ENCODE measurements at regions not wholly inside any gene's neighbourhood (a gene's known extent, or its start where the extent isn't known, plus 50 kb on each side); places are given as distances from the start of the nearest gene placed in this dataset.
"Not testable (repeated sequence)": the region's sequence is repeated elsewhere in the genome, so short reads cannot be mapped to it uniquely, and the experiment has no call there.

DNA sequence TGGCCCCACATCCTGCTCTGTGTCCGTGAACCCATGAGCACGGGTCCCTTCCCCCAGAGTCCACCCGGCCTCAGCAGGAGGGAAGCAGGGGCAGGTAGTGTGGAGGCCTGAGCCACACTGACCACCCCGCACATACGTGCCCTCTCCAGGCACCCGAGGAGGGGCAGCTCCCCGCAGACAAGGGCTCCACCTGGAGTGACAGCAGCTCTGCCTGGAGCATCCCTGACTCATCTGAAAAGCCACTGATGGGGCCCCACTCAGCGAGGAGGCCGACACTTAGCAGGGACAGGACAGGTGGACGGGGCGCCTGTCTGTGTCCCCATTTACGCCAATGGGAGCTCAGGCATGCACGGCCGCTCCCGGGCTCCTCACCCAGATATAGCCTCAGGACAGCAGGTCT, 237.6 kb upstream of the SFSWAP start:
- ChIA-PET POLR2A (no interaction called here), CTCF (interaction anchor here (1.1 kb wide), 1 partner anchor 22 kb away, joined by 3 read pairs; no protein-coding TSS in a partner anchor)
- DNase-seq (ENCODE audit: extremely low spot score): no peak
- TF ChIP-seq CTCF (IDR thresholded peaks at IDR 0.05; ENCODE audit: control extremely low read depth, extremely low read depth, low read depth, missing control alignments): no peak

DNA sequence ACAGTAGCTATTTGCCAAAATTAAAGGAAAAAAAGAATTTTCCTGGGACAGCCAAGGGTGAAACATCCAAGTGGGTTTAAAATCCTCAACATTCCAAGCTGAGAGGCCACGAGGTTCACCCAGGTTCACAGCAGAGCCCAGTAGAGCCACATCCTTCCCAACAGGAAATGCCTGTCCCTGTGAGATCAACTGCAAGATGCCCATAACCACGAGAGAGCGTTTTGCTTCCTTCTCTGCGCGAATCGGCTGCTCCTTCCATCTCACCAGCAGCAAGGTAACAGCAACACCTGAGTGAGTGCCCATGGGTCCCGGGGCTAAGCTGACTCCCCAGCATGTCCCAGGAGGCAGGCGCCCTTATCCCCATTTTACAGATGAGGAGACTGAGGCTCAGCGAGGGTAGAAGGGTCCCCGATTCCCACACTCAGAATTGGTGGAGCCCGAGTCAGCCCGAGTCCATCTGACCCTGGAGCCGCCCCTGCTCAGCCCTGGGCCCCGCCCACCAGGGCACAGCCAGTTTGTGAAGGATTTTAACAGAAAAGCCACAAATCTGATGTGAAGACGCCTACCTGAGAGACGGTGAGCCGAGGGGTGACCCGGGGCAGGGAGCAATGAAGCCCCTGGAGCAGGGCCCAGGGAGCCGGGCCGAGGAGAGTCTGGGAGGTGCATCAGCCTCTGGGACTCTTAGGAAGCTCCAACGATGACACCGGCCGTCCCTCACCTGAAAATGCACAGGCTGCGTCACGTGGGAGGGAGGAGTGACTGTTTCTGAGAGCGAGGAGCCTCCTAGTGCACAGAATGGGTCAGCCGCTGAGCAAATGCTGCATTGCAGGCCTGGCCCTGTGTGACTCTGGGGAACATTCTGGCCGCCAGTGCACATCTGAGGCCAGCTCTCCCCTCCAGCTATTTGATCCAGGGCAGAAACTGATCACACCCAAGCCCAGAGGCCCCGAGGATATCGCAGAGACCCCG, 236.9 kb upstream of the SFSWAP start:
- no peak for DNase-seq (ENCODE audit: extremely low spot score)
- ChIA-PET POLR2A (no interaction called here), CTCF (interaction anchor here (1.1 kb wide), 1 partner anchor 22 kb away, joined by 3 read pairs; no protein-coding TSS in a partner anchor)
- TF ChIP-seq CTCF (IDR thresholded peaks at IDR 0.05; ENCODE audit: control extremely low read depth, extremely low read depth, low read depth, missing control alignments): no peak

GRCh38 chr12:131475012-131475411, 235.9 kb upstream of the SFSWAP start:
- CTCF ChIA-PET; DNase-seq (ENCODE audit: extremely low spot score); POLR2A ChIA-PET: not testable (repeated sequence)

DNA sequence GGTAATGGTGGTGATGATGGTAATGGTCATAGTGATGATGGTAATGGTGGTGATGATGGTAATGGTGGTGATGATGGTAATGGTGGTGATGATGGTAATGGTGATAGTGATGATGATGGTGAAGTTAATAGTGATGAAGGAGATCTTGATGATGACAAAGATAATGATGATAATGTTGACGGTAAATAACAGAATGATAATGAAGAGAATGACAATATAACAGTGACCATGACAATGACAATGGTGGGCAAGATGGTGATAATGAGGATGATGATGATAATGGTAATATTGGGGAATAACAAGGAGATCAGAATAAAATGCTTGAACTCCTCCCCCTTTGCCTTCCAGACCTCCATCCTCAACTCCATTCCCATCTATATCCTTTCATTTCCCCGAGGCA, 233.3 kb upstream of the SFSWAP start:
- POLR2A ChIA-PET: no interaction called here
- CTCF ChIA-PET: interaction anchor here (1.2 kb wide), 1 partner anchor 10 kb away, joined by 4 read pairs; no protein-coding TSS in a partner anchor
- DNase-seq (ENCODE audit: extremely low spot score): no peak
- no peak for TF ChIP-seq CTCF (IDR thresholded peaks at IDR 0.05; ENCODE audit: control extremely low read depth, extremely low read depth, low read depth, missing control alignments)

- ChIA-PET CTCF (interaction anchor here (1.2 kb wide), 1 partner anchor 10 kb away, joined by 4 read pairs; no protein-coding TSS in a partner anchor), POLR2A (no interaction called here)
- DNase-seq (ENCODE audit: extremely low spot score): no peak
- no peak for TF ChIP-seq CTCF (IDR thresholded peaks at IDR 0.05; ENCODE audit: control extremely low read depth, extremely low read depth, low read depth, missing control alignments)
These were observed 232.4 kb upstream of the SFSWAP start for GRCh38 chr12:131478468-131478867.

GRCh38 chr12:131482199-131482598, 228.7 kb upstream of the SFSWAP start:
- ChIA-PET CTCF (no interaction called here), POLR2A (no interaction called here)
- no peak for TF ChIP-seq CTCF (IDR thresholded peaks at IDR 0.05; ENCODE audit: control extremely low read depth, extremely low read depth, low read depth, missing control alignments)
- DNase-seq (ENCODE audit: extremely low spot score): no peak

GRCh38 chr12:131482686-131483085, 228.2 kb upstream of the SFSWAP start:
- ChIA-PET POLR2A (no interaction called here), CTCF (no interaction called here)
- TF ChIP-seq CTCF (IDR thresholded peaks at IDR 0.05; ENCODE audit: control extremely low read depth, extremely low read depth, low read depth, missing control alignments): no peak

More at GRCh38 chr12:131482686-131483085, 228.2 kb upstream of the SFSWAP start:
- no peak for DNase-seq (ENCODE audit: extremely low spot score)

All from GM10248 (cell line).